HFFc6 (cell line): ENCODE measurements at regions not wholly inside any gene's neighbourhood (a gene's known extent, or its start where the extent isn't known, plus 50 kb on each side); places are given as distances from the start of the nearest gene placed in this dataset.
A peak's percentile ranks its signal among the peaks of the same experiment; 100 is the strongest.

ENCODE experiments used
- DNase-seq: peaks from one replicate; pipeline ENCODE4 v3.0.0-alpha.2; 2018
- H3K27ac Mint-ChIP-seq: 2 replicates; pipeline ENCODE4 v1.8.0; 2020; ENCODE audit warnings: mild to moderate bottlenecking, mixed read lengths
- H3K27me3 Mint-ChIP-seq: 2 replicates; pipeline ENCODE4 v1.8.0; 2021; ENCODE audit warnings: mild to moderate bottlenecking, moderate library complexity, mixed read lengths; ENCODE audit not compliant: insufficient read depth
- H3K36me3 Mint-ChIP-seq: 2 replicates; pipeline ENCODE4 v1.8.0; 2021; ENCODE audit warnings: low read depth, mixed read lengths
- H3K4me1 Mint-ChIP-seq: 2 replicates; pipeline ENCODE4 v1.8.0; 2020; ENCODE audit warnings: low read depth, mixed read lengths
- H3K4me3 Mint-ChIP-seq: 2 replicates; pipeline ENCODE4 v1.8.0; 2020; ENCODE audit warnings: mild to moderate bottlenecking, moderate library complexity, mixed read lengths
- H3K9me3 Mint-ChIP-seq: 2 replicates; pipeline ENCODE4 v1.8.0; 2020; ENCODE audit warnings: mild to moderate bottlenecking, mixed read lengths
- TF ChIP-seq, protein P1 (sequence below): fragments of 200-600 bp; sonication (generic); IDR thresholded peaks from 2 replicates; pipeline ENCODE4 v1.5.0; 2021; ENCODE audit warnings: antibody characterized with exemption, mild to moderate bottlenecking

DNA sequence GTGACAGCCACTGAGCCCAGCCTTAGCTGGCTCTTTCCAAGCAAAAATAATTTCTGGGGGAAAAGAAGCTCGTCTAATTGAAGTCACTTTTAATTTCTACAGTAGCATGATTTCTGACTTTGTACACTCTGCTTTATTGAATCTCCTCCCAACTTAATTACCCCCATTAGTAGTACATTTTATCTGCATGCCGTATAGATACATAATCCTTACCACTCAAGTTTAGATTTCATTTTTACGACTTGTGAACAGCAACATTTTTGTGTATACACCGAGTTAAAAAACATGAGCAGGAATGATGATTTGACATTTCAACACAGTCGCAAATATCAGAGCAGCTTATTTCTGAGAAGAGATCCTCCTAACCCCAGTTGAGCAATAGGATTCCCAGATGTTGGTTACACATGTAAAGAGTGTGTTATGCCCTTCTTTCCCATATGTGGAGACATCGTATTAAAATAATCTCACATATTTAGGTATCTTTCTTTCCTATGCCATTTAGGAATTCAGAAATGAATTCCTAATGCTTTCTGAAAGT, 127.3 kb upstream of the MTHFD1L start:
- H3K27ac Mint-ChIP-seq: no peak overlapping the region
- TF ChIP-seq, protein P1, sequence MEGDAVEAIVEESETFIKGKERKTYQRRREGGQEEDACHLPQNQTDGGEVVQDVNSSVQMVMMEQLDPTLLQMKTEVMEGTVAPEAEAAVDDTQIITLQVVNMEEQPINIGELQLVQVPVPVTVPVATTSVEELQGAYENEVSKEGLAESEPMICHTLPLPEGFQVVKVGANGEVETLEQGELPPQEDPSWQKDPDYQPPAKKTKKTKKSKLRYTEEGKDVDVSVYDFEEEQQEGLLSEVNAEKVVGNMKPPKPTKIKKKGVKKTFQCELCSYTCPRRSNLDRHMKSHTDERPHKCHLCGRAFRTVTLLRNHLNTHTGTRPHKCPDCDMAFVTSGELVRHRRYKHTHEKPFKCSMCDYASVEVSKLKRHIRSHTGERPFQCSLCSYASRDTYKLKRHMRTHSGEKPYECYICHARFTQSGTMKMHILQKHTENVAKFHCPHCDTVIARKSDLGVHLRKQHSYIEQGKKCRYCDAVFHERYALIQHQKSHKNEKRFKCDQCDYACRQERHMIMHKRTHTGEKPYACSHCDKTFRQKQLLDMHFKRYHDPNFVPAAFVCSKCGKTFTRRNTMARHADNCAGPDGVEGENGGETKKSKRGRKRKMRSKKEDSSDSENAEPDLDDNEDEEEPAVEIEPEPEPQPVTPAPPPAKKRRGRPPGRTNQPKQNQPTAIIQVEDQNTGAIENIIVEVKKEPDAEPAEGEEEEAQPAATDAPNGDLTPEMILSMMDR: no peak
- H3K4me1 Mint-ChIP-seq: no peaks in the 10 kb centered on the region
- no peaks in the 10 kb centered on the region for H3K36me3 Mint-ChIP-seq
- H3K9me3 Mint-ChIP-seq: no peaks in the 10 kb centered on the region
- H3K27me3 Mint-ChIP-seq: peaks cover 28% of the 10 kb centered on the region
- DNase-seq: no peak
- no peak overlapping the region for H3K4me3 Mint-ChIP-seq

DNA sequence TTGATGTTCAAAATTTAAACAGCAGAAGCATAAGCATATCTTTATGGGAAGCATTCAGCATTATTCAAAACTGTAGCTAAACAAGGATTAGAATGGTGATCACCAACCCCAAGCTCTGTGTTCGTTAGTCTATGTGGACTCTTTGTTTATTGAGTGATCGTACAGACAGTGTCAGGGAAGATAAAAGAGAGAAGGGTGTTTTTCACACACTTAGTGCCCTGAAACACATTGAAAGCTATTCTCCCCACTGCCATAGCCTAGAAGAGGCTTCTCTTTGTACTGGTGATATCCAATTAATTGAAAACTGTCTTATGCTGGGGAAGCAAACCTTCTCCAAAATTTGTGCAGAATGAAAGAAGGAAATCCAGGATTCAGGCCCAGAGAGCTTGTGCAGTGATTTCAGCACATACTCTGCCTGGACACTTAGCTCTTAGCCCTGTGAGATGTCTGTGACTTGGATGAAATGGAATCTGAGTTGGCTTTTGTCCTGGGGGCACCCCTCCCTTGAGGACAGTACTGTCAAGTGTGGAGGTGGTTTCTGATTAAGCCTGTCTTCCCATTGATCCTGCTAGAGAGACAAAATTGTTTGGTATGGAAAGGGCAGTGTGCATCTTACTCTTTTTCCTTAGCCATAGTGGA, 125.7 kb upstream of the MTHFD1L start:
- Mint-ChIP-seq H3K36me3 (no peaks in the 10 kb centered on the region), H3K9me3 (no peaks in the 10 kb centered on the region), H3K4me3 (no peak overlapping the region), H3K4me1 (no peaks in the 10 kb centered on the region), H3K27me3 (peaks cover 18% of the 10 kb centered on the region), H3K27ac (no peak overlapping the region)
- TF ChIP-seq, protein P1: no peak
- no peak for DNase-seq

- TF ChIP-seq, protein P1: no peak
- no peak for DNase-seq
- peaks cover 18% of the 10 kb centered on the region for H3K27me3 Mint-ChIP-seq
- no peaks in the 10 kb centered on the region for H3K36me3 Mint-ChIP-seq
- H3K4me3 Mint-ChIP-seq: no peak overlapping the region
- no peaks in the 10 kb centered on the region for H3K9me3 Mint-ChIP-seq
- no peaks in the 10 kb centered on the region for H3K4me1 Mint-ChIP-seq
- H3K27ac Mint-ChIP-seq: no peak overlapping the region
Observed at GRCh38 chr6:150740453-150740852, 125.0 kb upstream of the MTHFD1L start.

DNA sequence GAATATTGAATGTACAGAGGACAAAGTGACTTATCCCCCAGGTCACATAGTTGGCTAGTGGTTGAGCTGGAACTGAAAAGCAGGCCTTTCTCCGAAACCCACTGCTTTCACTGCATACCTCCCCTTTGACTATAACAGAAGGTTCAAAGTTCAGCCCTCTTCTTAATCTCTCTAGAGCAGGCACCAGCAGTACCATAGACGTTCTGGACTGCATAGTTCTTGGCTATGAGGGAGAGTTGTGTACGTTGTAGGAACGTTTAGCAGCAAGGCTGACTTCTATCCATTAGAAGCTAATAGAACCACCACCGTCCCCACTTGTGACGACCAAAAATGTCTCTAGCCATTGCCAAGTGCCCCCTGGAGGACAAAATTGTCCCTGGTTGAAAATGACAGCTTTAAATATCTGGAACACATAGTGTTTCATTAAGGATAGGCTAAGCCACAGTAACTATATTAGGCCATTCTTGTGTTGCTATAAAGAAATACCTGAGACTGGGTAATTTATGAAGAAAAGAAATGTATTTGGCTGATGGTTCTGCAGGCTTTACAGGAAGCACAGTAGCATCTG, 123.8 kb upstream of the MTHFD1L start:
- H3K27ac Mint-ChIP-seq: no peak overlapping the region
- no peaks in the 10 kb centered on the region for H3K36me3 Mint-ChIP-seq
- H3K4me3 Mint-ChIP-seq: no peak overlapping the region
- peaks cover 18% of the 10 kb centered on the region for H3K27me3 Mint-ChIP-seq
- no peaks in the 10 kb centered on the region for H3K4me1 Mint-ChIP-seq
- TF ChIP-seq, protein P1: peak; percentile 57
- no peak for DNase-seq
- H3K9me3 Mint-ChIP-seq: no peaks in the 10 kb centered on the region

DNA sequence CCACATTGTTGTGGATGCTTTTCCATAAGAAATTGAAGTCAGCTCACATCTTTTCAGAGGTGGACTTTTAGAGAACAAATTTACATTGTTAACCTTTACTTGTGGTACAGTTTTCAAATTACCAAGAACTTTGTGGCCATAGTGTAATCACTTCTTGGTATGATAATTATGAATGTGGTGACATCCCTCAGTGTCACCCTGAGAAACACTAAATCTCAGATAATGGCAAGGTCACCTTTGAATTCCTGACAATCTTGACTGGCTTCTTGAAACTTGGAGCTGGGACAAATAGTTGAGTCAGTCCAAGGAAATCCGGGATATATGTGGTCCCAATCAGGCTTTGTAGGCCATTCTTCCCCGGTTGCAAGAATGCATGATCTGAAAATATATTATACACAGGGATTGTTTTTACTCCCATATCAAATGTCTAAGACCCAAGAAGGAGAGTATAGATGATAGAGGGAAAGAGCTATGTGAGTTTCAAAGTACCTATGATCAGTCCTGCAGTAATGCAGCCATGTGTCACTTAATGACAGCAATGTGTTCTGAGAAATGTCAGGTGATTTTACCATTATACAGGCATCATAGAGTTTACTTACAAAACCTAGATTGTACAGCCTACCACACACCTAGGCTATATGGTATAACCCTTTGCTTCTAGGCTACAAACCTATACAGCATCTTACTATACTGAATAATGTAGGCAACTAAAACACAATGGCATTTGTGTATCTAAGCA, 120.8 kb upstream of the MTHFD1L start:
- peaks cover 22% of the 10 kb centered on the region for H3K27me3 Mint-ChIP-seq
- no peak overlapping the region for H3K27ac Mint-ChIP-seq
- no peaks in the 10 kb centered on the region for H3K9me3 Mint-ChIP-seq
- TF ChIP-seq, protein P1: no peak
- no peak overlapping the region for H3K4me3 Mint-ChIP-seq
- no peak for DNase-seq
- H3K36me3 Mint-ChIP-seq: no peaks in the 10 kb centered on the region
- H3K4me1 Mint-ChIP-seq: no peaks in the 10 kb centered on the region
